WERI-Rb-1 (cell line): ENCODE measurements at regions not wholly inside any gene's neighbourhood (a gene's known extent, or its start where the extent isn't known, plus 50 kb on each side); places are given as distances from the start of the nearest gene placed in this dataset.

Experiments
- DNase-seq: peaks from one replicate; pipeline ENCODE4 v3.0.0-alpha.2; 2020
- H3K27ac ChIP-seq: fragments of 250-450 bp; sonication (Bioruptor Pico); 2 replicates; pipeline ENCODE4 v1.5.1; 2020; ENCODE audit warnings: mild to moderate bottlenecking, moderate library complexity
- H3K27me3 ChIP-seq: fragments of 250-450 bp; sonication (Bioruptor Pico); 2 replicates; pipeline ENCODE4 v1.5.1; 2021; ENCODE audit warnings: mild to moderate bottlenecking, low read depth, moderate library complexity; ENCODE audit not compliant: insufficient read depth, severe bottlenecking
- H3K36me3 ChIP-seq: fragments of 250-450 bp; sonication (Bioruptor Pico); 2 replicates; pipeline ENCODE4 v1.5.1; 2020; ENCODE audit warnings: mild to moderate bottlenecking, moderate library complexity
- H3K4me3 ChIP-seq: 2 replicates; pipeline ENCODE4 v1.5.1; 2011; ENCODE audit warnings: low read depth, mild to moderate bottlenecking, control low read depth, low read length
- H3K9me3 ChIP-seq: fragments of 250-450 bp; sonication (Bioruptor Pico); 2 replicates; pipeline ENCODE4 v1.5.1; 2021; ENCODE audit warnings: mild to moderate bottlenecking, moderate library complexity; ENCODE audit not compliant: severe bottlenecking
- TF ChIP-seq, protein P1 (sequence below): IDR thresholded peaks from 2 replicates; pipeline ENCODE4 v1.5.1; 2011; ENCODE audit warnings: low read depth, mild to moderate bottlenecking, control low read depth, inconsistent platforms, low read length

DNA sequence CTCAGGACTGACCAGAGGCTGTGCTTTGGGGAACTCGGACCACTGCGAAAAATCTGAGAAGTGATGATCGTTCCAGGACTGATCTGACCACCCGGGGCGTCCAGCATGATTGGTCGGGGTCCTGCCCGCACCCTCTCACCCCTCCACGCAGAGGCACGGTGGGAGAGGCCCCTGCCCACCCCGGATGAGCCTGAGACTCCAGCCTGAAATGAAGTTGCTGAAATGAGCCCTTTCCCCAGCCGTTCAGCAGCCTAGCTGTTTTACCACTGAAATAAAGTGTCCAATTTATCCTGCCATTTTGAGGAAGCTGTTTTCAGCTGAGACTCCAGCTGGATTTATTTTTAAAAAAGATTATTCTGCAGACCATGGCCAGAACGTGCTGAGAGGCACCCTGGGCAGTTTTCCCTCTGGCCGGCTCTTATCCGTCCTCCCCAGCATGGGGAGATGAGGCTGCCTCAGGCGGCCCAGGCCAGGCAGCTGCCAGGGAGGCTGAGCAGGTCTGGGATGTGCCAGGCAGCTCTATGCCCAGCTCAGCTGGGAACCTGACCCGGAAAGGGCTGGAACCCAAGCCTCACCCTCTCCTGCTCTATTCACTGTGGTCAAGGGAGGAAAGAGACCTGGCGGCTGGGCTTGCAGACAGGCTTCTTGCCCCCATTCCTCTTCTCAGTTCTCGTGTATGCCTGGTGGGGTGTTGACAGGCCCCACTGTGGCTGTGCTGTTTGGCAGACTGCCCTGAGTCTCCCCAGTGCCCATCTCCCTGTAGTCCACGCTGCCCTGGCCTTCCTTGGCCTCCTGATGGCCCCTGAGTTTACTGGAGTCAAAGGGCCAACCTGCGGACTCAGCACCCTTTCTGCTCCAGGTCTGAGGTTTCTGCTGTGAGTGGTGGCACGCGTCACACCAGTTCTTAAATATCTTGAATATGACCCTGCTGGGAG, 161.0 kb upstream of the B3GAT1 start:
- H3K4me3 ChIP-seq: no peak overlapping the region
- no peaks in the 10 kb centered on the region for H3K36me3 ChIP-seq
- TF ChIP-seq, protein P1, sequence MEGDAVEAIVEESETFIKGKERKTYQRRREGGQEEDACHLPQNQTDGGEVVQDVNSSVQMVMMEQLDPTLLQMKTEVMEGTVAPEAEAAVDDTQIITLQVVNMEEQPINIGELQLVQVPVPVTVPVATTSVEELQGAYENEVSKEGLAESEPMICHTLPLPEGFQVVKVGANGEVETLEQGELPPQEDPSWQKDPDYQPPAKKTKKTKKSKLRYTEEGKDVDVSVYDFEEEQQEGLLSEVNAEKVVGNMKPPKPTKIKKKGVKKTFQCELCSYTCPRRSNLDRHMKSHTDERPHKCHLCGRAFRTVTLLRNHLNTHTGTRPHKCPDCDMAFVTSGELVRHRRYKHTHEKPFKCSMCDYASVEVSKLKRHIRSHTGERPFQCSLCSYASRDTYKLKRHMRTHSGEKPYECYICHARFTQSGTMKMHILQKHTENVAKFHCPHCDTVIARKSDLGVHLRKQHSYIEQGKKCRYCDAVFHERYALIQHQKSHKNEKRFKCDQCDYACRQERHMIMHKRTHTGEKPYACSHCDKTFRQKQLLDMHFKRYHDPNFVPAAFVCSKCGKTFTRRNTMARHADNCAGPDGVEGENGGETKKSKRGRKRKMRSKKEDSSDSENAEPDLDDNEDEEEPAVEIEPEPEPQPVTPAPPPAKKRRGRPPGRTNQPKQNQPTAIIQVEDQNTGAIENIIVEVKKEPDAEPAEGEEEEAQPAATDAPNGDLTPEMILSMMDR: no peak
- H3K27ac ChIP-seq: no peak overlapping the region
- H3K27me3 ChIP-seq: peaks cover 10% of the 10 kb centered on the region
- H3K9me3 ChIP-seq: no peaks in the 10 kb centered on the region
- DNase-seq: no peak

DNA sequence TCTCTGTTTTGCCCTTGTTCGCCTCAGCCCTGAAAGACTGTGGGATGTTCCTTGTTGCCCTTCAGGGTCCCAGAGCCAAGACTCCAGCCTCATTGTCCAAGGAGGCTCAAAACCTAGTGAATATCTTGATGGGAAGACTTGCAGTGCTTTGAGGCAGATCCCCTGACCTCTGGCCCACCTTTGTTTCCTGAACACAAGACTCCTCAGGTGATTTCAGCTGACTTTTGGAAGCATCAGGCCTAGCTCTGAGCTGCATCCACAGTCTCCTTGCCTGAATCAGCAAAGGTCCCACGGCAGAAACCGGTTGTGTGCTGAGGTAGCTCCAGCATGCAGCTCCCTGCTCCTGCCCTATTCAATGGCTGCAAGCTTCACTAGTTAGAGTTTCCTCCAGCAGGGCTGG, 159.3 kb upstream of the B3GAT1 start:
- no peaks in the 10 kb centered on the region for H3K36me3 ChIP-seq
- H3K4me3 ChIP-seq: no peak overlapping the region
- no peak overlapping the region for H3K27ac ChIP-seq
- no peaks in the 10 kb centered on the region for H3K27me3 ChIP-seq
- TF ChIP-seq, protein P1: no peak
- DNase-seq: no peak
- H3K9me3 ChIP-seq: no peaks in the 10 kb centered on the region

DNA sequence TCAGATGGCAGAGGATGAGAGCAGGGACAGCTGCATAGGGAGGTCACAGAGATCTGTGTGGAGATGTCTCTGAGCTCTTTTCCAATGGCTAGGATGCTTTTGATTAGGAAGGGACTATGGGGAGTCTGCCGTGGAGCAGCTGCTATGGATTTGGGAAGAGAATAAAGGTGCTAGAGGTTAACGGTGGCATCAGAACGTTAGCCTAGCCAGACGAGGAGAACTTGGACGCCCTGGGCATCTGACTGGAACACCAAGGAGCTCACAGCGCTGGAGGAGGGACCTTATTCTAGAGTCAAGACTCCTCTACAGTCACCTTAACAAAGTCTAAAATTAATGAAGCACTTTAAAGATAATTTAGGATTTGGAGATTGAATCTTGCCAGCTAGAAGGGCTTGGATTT, 157.2 kb upstream of the B3GAT1 start:
- no peak for DNase-seq
- TF ChIP-seq, protein P1: no peak
- Histone ChIP-seq H3K27me3 (no peaks in the 10 kb centered on the region), H3K27ac (no peak overlapping the region), H3K9me3 (no peaks in the 10 kb centered on the region), H3K36me3 (no peaks in the 10 kb centered on the region), H3K4me3 (no peak overlapping the region)

DNA sequence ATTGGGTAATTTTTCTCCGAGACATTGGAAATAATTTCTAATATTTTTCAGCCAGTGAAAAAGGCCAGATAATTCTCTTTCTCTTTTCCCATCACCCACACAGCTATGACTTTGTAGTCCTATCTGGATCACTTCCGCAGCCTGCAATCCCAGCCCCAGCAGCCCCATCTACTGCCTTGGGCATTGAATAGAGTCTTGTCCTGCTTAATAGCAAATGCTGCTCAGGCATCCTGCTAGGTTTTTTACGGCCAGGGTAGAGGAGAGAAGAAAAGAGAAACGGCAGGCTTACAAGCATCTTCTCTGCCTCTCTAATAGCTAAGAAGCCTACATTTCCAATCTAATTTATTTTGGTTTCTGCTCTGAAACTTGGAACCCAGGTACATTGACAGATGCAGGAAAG, 154.3 kb upstream of the B3GAT1 start:
- TF ChIP-seq, protein P1: no peak
- Histone ChIP-seq H3K36me3 (no peaks in the 10 kb centered on the region), H3K9me3 (no peaks in the 10 kb centered on the region), H3K4me3 (no peak overlapping the region), H3K27me3 (no peaks in the 10 kb centered on the region), H3K27ac (no peak overlapping the region)
- DNase-seq: no peak

DNA sequence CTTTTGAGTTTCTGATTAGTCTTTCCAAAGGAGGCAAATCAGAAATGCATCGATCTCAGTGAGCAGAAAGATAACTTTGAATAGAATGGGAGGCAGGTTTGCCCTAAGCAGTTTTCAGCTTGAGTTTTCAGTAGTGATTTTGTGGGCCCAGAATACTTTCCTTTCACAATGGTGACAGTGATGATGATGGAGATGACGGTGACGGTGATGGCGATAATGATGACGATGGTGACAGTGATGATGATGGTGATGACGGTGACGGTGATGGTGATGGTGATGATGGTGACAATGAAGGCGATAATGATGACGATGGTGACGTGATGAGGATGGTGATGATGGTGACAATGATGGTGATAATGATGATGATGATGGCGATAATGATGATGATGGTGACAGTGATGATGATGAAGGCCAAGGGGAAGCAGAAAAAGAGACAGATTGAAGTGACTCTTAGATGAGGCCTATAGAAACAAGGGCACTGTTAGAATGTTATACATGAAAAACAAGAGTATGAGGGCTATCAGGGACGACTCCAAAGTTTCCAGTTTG, 153.4 kb upstream of the B3GAT1 start:
- H3K4me3 ChIP-seq: no peak overlapping the region
- TF ChIP-seq, protein P1: no peak
- no peaks in the 10 kb centered on the region for H3K27me3 ChIP-seq
- H3K27ac ChIP-seq: no peak overlapping the region
- no peak for DNase-seq
- no peaks in the 10 kb centered on the region for H3K36me3 ChIP-seq
- H3K9me3 ChIP-seq: no peaks in the 10 kb centered on the region
